Astrocyte (in vitro differentiated cells and primary cell): ENCODE measurements at regions not wholly inside any gene's neighbourhood (a gene's known extent, or its start where the extent isn't known, plus 50 kb on each side); places are given as distances from the start of the nearest gene placed in this dataset.

ENCODE experiments used
- EZH2 ChIP-seq: IDR thresholded peaks from 2 replicates; pipeline ENCODE4 v1.6.1; 2012; ENCODE audit warnings: mild to moderate bottlenecking, low read length, inconsistent platforms; ENCODE audit not compliant: insufficient read depth
- TF ChIP-seq, protein P1 (sequence below): IDR thresholded peaks from 2 replicates; pipeline ENCODE4 v1.5.1; 2011; ENCODE audit warnings: low read depth, mild to moderate bottlenecking, inconsistent platforms, low read length, moderate library complexity; ENCODE audit not compliant: insufficient read depth

GRCh38 chr10:60527676-60528075 lies 138.0 kb upstream of the ANK3 start:
- TF ChIP-seq, protein P1, sequence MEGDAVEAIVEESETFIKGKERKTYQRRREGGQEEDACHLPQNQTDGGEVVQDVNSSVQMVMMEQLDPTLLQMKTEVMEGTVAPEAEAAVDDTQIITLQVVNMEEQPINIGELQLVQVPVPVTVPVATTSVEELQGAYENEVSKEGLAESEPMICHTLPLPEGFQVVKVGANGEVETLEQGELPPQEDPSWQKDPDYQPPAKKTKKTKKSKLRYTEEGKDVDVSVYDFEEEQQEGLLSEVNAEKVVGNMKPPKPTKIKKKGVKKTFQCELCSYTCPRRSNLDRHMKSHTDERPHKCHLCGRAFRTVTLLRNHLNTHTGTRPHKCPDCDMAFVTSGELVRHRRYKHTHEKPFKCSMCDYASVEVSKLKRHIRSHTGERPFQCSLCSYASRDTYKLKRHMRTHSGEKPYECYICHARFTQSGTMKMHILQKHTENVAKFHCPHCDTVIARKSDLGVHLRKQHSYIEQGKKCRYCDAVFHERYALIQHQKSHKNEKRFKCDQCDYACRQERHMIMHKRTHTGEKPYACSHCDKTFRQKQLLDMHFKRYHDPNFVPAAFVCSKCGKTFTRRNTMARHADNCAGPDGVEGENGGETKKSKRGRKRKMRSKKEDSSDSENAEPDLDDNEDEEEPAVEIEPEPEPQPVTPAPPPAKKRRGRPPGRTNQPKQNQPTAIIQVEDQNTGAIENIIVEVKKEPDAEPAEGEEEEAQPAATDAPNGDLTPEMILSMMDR: no peak
- no peak for TF ChIP-seq EZH2
